CD14-positive monocyte (primary cell): ENCODE measurements at regions not wholly inside any gene's neighbourhood (a gene's known extent, or its start where the extent isn't known, plus 50 kb on each side); places are given as distances from the start of the nearest gene placed in this dataset.

Source experiments
- DNase-seq, 3 donors: peaks; one replicate each; pipeline ENCODE4 v3.0.0-alpha.2; 2011 to 2022
- H2AFZ ChIP-seq: 2 replicates; pipeline ENCODE4 v1.6.0; 2012; ENCODE audit warnings: mild to moderate bottlenecking, low read depth, low read length, inconsistent platforms; ENCODE audit not compliant: insufficient read depth, poor library complexity, severe bottlenecking
- H3K27ac ChIP-seq, 2 donors: 1 replicate in 1 of 2; 2 replicates in 1 of 2; pipeline ENCODE4 v1.5.1; 2012 to 2013; ENCODE audit warnings: low read length in 2 of 2, control low read depth in 1 of 2, inconsistent platforms in 1 of 2, low read depth in 1 of 2, mild to moderate bottlenecking in 1 of 2
- H3K27me3 ChIP-seq, 2 donors: one replicate each; pipeline versions ENCODE4 v1.6.0 to v1.6.1; 2011 to 2013; ENCODE audit warnings: low read length in 2 of 2; ENCODE audit not compliant: control insufficient read depth in 2 of 2, insufficient read depth in 2 of 2
- H3K36me3 ChIP-seq, 2 donors: replicated peaks in 1 of 2; 1 replicate in 1 of 2; 2 replicates in 1 of 2; pipeline versions ENCODE4 v1.5.1 to v1.6.1; 2012 to 2013; ENCODE audit warnings: low read length in 2 of 2, control low read depth in 1 of 2, inconsistent platforms in 1 of 2, mild to moderate bottlenecking in 1 of 2; ENCODE audit not compliant: insufficient read depth in 2 of 2, control insufficient read depth in 1 of 2
- H3K4me1 ChIP-seq, 2 donors: 1 replicate in 1 of 2; 2 replicates in 1 of 2; pipeline versions ENCODE4 v1.5.1 to v1.6.1; 2012 to 2013; ENCODE audit warnings: low read length in 2 of 2, control low read depth in 1 of 2, inconsistent platforms in 1 of 2, mild to moderate bottlenecking in 1 of 2, moderate library complexity in 1 of 2; ENCODE audit not compliant: insufficient read depth in 2 of 2, control insufficient read depth in 1 of 2
- H3K4me2 ChIP-seq: replicated peaks from 2 replicates; pipeline ENCODE3; 2012; ENCODE audit warnings: low read length, moderate library complexity, mild to moderate bottlenecking; ENCODE audit not compliant: poor library complexity, severe bottlenecking; ENCODE audit errors: extremely low read depth
- H3K4me3 ChIP-seq, 3 experiments: fragments of 200-600 bp in 1 of 3; sonication (generic) in 1 of 3; replicated peaks in 1 of 3; 1 replicate in 2 of 3; 2 replicates in 1 of 3; pipeline ENCODE4 v1.5.1; 2011 to 2013; ENCODE audit warnings: low read length in 3 of 3, mild to moderate bottlenecking in 3 of 3, control low read depth in 2 of 3, low read depth in 2 of 3, inconsistent platforms in 1 of 3, moderate library complexity in 1 of 3
- H3K79me2 ChIP-seq: 2 replicates; pipeline ENCODE4 v1.6.0; 2012; ENCODE audit warnings: mild to moderate bottlenecking, control low read depth, inconsistent platforms, low read length, moderate library complexity; ENCODE audit not compliant: insufficient read depth
- H3K9ac ChIP-seq: 2 replicates; pipeline ENCODE4 v1.6.0; 2017; ENCODE audit warnings: low read length, mild to moderate bottlenecking; ENCODE audit not compliant: insufficient read depth, poor library complexity, severe bottlenecking
- H3K9me3 ChIP-seq, 2 donors: replicated peaks in 1 of 2; 1 replicate in 1 of 2; 2 replicates in 1 of 2; pipeline versions ENCODE4 v1.5.1 to v1.6.1; 2012 to 2013; ENCODE audit warnings: low read length in 2 of 2, control low read depth in 1 of 2; ENCODE audit not compliant: control insufficient read depth in 1 of 2, insufficient read depth in 1 of 2
- H4K20me1 ChIP-seq: 2 replicates; pipeline ENCODE4 v1.6.0; 2012; ENCODE audit warnings: mild to moderate bottlenecking, low read length, control low read depth, moderate library complexity; ENCODE audit not compliant: insufficient read depth
- H3K27ac Mint-ChIP-seq, 7 donors: one replicate each; pipeline ENCODE4 v1.8.0; 2020; ENCODE audit warnings: mild to moderate bottlenecking in 7 of 7, mixed read lengths in 7 of 7, moderate library complexity in 6 of 7, inconsistent platforms in 2 of 7
- H3K27me3 Mint-ChIP-seq, 3 donors: one replicate each; pipeline ENCODE4 v1.8.0; 2021 to 2022; ENCODE audit warnings: low read depth in 3 of 3, mild to moderate bottlenecking in 3 of 3, mixed read lengths in 3 of 3, moderate library complexity in 3 of 3, inconsistent platforms in 1 of 3
- H3K36me3 Mint-ChIP-seq, 2 donors: one replicate each; pipeline ENCODE4 v1.8.0; 2020; ENCODE audit warnings: mixed read lengths in 2 of 2, inconsistent platforms in 1 of 2, mild to moderate bottlenecking in 1 of 2
- H3K4me1 Mint-ChIP-seq: one replicate; pipeline ENCODE4 v1.8.0; 2020; ENCODE audit warnings: mild to moderate bottlenecking, mixed read lengths
- H3K4me3 Mint-ChIP-seq, 2 donors: one replicate each; pipeline ENCODE4 v1.8.0; 2020; ENCODE audit warnings: mild to moderate bottlenecking in 2 of 2, mixed read lengths in 2 of 2, moderate library complexity in 1 of 2
- H3K9me3 Mint-ChIP-seq, 7 donors: one replicate each; pipeline ENCODE4 v1.8.0; 2020 to 2022; ENCODE audit warnings: mixed read lengths in 7 of 7, mild to moderate bottlenecking in 6 of 7, moderate library complexity in 6 of 7, inconsistent platforms in 2 of 7
- CTCF ChIP-seq: fragments of 200-600 bp; IDR thresholded peaks from one replicate; pipeline ENCODE4 v1.8.0; 2022; ENCODE audit warnings: antibody characterized with exemption, mild to moderate bottlenecking
- WGBS: methylation state at CpG from one replicate; pipeline ENCODE4 v1.1.5; 2013; ENCODE audit warnings: missing lambda C conversion rate; ENCODE audit not compliant: insufficient coverage; 5-methylcytosine and 5-hydroxymethylcytosine counted together
- intact Hi-C, 2 donors: fragments of 100-400 bp; cut with micrococcal nuclease; formaldehyde crosslinking; loops; one replicate each; pipeline versions ENCODE4 v1.15.0 to v1.15.1; 2023

GRCh38 chr20:1720845-1721475 lies 63.4 kb upstream of the SIRPG start:
- H3K9ac ChIP-seq: no peak overlapping the region
- Mint-ChIP-seq H3K27me3 (peaks cover 5 to 7% (median 7%) of the 10 kb centered on the region in 3 donors), H3K4me1 (peaks cover 34% of the 10 kb centered on the region), H3K36me3 (peaks cover 0 to 2% of the 10 kb centered on the region in 2 donors), H3K4me3 (peak overlapping the region in 1 of 2 donors; percentile 15), H3K9me3 (peaks cover 12 to 19% (median 15%) of the 10 kb centered on the region in 7 donors), H3K27ac (no peak overlapping the region)
- intact Hi-C loops: no loop called here
- TF ChIP-seq CTCF: no peak
- no peak for DNase-seq
- no peaks in the 10 kb centered on the region for H4K20me1 ChIP-seq
- H2AFZ ChIP-seq: no peak overlapping the region
- no peak overlapping the region for H3K27ac ChIP-seq
- no peak overlapping the region for H3K4me2 ChIP-seq
- H3K36me3 ChIP-seq: no peaks in the 10 kb centered on the region
- no peak overlapping the region for H3K4me3 ChIP-seq
- WGBS: 85% methylated on average over 2 of the region's 5 CpGs
- peaks cover 7 to 8% of the 10 kb centered on the region in 2 donors for H3K9me3 ChIP-seq
- H3K4me1 ChIP-seq: peaks cover 10 to 22% of the 10 kb centered on the region in 2 donors
- H3K27me3 ChIP-seq: peaks cover 0 to 3% of the 10 kb centered on the region in 2 donors
- no peaks in the 10 kb centered on the region for H3K79me2 ChIP-seq

GRCh38 chr20:1720226-1720625 lies 62.6 kb upstream of the SIRPG start:
- Histone ChIP-seq H3K9me3 (peaks cover 7 to 8% of the 10 kb centered on the region in 2 donors), H3K27me3 (peaks cover 0 to 3% of the 10 kb centered on the region in 2 donors), H3K79me2 (no peaks in the 10 kb centered on the region), H3K4me2 (no peak overlapping the region), H3K4me3 (no peak overlapping the region), H3K4me1 (peaks cover 10 to 22% of the 10 kb centered on the region in 2 donors), H2AFZ (no peak overlapping the region), H3K36me3 (no peaks in the 10 kb centered on the region), H4K20me1 (no peaks in the 10 kb centered on the region), H3K27ac (no peak overlapping the region), H3K9ac (no peak overlapping the region)
- WGBS: no CpG with 5 or more reads among the region's 4 CpGs
- no peak for TF ChIP-seq CTCF
- no peak for DNase-seq
- intact Hi-C loops: no loop called here
- peaks cover 0 to 2% of the 10 kb centered on the region in 2 donors for H3K36me3 Mint-ChIP-seq
- H3K4me3 Mint-ChIP-seq: no peak overlapping the region
- H3K27ac Mint-ChIP-seq: no peak overlapping the region
- H3K9me3 Mint-ChIP-seq: peaks cover 8 to 17% (median 14%) of the 10 kb centered on the region in 7 donors
- H3K27me3 Mint-ChIP-seq: peaks cover 7 to 10% (median 9%) of the 10 kb centered on the region in 3 donors
- H3K4me1 Mint-ChIP-seq: peaks cover 34% of the 10 kb centered on the region
